MM.1S (cell line): ENCODE measurements at regions not wholly inside any gene's neighbourhood (a gene's known extent, or its start where the extent isn't known, plus 50 kb on each side); places are given as distances from the start of the nearest gene placed in this dataset.

Experiments used
- CTCF ChIP-seq: fragments of 300-600 bp; sonication (generic); IDR thresholded peaks from 2 replicates; pipeline ENCODE4 v1.5.1; 2016; ENCODE audit warnings: antibody characterized with exemption, low read length, mixed read lengths
- EZH2 ChIP-seq: fragments of 300-600 bp; sonication (generic); optimal IDR thresholded peaks from 2 replicates; pipeline ENCODE3; 2017; ENCODE audit warnings: low read depth, mild to moderate bottlenecking, antibody characterized with exemption, low read length, mixed read lengths

GRCh38 chr4:131302108-131302507 lies 1847.0 kb upstream of the PCDH10 start:
- TF ChIP-seq EZH2: no peak
- no peak for TF ChIP-seq CTCF
